ENCODE measurements at regions not wholly inside any gene's neighbourhood (a gene's known extent, or its start where the extent isn't known, plus 50 kb on each side); places are given as distances from the start of the nearest gene placed in this dataset.

DNA sequence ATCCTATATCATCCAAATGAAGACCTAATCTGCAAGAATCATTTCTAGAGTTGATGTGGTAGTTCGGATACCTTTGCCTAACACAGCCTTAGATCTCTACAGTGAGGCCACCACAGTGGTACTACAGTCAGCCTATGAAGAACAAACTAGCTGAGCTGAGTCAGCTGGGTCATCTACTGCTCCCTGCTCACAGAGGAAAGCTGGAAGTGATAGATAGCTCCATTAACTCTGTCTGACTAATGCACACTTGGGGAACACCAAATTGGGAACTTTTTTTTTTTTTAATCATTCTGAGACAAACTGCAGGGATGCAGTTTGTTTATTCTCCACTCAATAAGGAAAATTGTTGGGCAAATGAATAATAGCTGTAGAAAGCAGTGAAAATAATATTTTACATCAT lies 1160.6 kb downstream of the PCDH9 start:
- TF ChIP-seq, protein P1, sequence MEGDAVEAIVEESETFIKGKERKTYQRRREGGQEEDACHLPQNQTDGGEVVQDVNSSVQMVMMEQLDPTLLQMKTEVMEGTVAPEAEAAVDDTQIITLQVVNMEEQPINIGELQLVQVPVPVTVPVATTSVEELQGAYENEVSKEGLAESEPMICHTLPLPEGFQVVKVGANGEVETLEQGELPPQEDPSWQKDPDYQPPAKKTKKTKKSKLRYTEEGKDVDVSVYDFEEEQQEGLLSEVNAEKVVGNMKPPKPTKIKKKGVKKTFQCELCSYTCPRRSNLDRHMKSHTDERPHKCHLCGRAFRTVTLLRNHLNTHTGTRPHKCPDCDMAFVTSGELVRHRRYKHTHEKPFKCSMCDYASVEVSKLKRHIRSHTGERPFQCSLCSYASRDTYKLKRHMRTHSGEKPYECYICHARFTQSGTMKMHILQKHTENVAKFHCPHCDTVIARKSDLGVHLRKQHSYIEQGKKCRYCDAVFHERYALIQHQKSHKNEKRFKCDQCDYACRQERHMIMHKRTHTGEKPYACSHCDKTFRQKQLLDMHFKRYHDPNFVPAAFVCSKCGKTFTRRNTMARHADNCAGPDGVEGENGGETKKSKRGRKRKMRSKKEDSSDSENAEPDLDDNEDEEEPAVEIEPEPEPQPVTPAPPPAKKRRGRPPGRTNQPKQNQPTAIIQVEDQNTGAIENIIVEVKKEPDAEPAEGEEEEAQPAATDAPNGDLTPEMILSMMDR (IDR thresholded peaks at IDR 0.05), result no peak
- TF ChIP-seq SMAD3 (CRISPR knock-in tag; IDR thresholded peaks at IDR 0.05; ENCODE audit: borderline replicate concordance) (no peak), NR3C1 (CRISPR knock-in tag; conservative IDR thresholded peaks at IDR 0.05; ENCODE audit: low read depth) (no peak), SP1 (CRISPR knock-in tag; conservative IDR thresholded peaks at IDR 0.05) (no peak), FOXK1 (CRISPR knock-in tag; IDR thresholded peaks at IDR 0.05) (no peak)
- TF ChIP-seq, protein P2, sequence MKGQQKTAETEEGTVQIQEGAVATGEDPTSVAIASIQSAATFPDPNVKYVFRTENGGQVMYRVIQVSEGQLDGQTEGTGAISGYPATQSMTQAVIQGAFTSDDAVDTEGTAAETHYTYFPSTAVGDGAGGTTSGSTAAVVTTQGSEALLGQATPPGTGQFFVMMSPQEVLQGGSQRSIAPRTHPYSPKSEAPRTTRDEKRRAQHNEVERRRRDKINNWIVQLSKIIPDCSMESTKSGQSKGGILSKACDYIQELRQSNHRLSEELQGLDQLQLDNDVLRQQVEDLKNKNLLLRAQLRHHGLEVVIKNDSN (CRISPR knock-in tag; IDR thresholded peaks at IDR 0.05), result no peak
- TF ChIP-seq, protein P3, sequence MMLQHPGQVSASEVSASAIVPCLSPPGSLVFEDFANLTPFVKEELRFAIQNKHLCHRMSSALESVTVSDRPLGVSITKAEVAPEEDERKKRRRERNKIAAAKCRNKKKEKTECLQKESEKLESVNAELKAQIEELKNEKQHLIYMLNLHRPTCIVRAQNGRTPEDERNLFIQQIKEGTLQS (CRISPR knock-in tag; conservative IDR thresholded peaks at IDR 0.05), result no peak
- TF ChIP-seq, protein P4, sequence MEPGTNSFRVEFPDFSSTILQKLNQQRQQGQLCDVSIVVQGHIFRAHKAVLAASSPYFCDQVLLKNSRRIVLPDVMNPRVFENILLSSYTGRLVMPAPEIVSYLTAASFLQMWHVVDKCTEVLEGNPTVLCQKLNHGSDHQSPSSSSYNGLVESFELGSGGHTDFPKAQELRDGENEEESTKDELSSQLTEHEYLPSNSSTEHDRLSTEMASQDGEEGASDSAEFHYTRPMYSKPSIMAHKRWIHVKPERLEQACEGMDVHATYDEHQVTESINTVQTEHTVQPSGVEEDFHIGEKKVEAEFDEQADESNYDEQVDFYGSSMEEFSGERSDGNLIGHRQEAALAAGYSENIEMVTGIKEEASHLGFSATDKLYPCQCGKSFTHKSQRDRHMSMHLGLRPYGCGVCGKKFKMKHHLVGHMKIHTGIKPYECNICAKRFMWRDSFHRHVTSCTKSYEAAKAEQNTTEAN (CRISPR knock-in tag; IDR thresholded peaks at IDR 0.05), result no peak
- TF ChIP-seq, protein P5, sequence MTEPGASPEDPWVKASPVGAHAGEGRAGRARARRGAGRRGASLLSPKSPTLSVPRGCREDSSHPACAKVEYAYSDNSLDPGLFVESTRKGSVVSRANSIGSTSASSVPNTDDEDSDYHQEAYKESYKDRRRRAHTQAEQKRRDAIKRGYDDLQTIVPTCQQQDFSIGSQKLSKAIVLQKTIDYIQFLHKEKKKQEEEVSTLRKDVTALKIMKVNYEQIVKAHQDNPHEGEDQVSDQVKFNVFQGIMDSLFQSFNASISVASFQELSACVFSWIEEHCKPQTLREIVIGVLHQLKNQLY (CRISPR knock-in tag; IDR thresholded peaks at IDR 0.05), result no peak
